Activated naive CD4-positive, alpha-beta T cell treated with anti-CD3 and anti-CD28 coated beads for 36 hours (primary cell): ENCODE measurements at regions not wholly inside any gene's neighbourhood (a gene's known extent, or its start where the extent isn't known, plus 50 kb on each side); places are given as distances from the start of the nearest gene placed in this dataset.
"Not testable (repeated sequence)": the region's sequence is repeated elsewhere in the genome, so short reads cannot be mapped to it uniquely, and the experiment has no call there.

Source experiments
- CTCF ChIA-PET: fragments of 350-600 bp; sonication (Branson Sonifier 250); formaldehyde crosslinking; loops from one replicate; lab custom pipeline; 2021; ENCODE audit warnings: antibody characterized with exemption; lab: Charles Lee
- DNase-seq: peaks from one replicate; pipeline ENCODE4 v3.0.0-alpha.2; 2020
- H3K27ac Mint-ChIP-seq: one replicate; pipeline ENCODE4 v1.8.0; 2021; ENCODE audit warnings: mild to moderate bottlenecking, mixed read lengths
- H3K27me3 Mint-ChIP-seq: one replicate; pipeline ENCODE4 v1.8.0; 2021; ENCODE audit warnings: low read depth, mixed read lengths
- H3K36me3 Mint-ChIP-seq: one replicate; pipeline ENCODE4 v1.8.0; 2021; ENCODE audit warnings: low read depth, mixed read lengths
- H3K4me1 Mint-ChIP-seq: one replicate; pipeline ENCODE4 v1.8.0; 2021; ENCODE audit warnings: low read depth, mixed read lengths
- H3K4me3 Mint-ChIP-seq: one replicate; pipeline ENCODE4 v1.8.0; 2021; ENCODE audit warnings: mild to moderate bottlenecking, moderate library complexity, mixed read lengths
- H3K9me3 Mint-ChIP-seq: one replicate; pipeline ENCODE4 v1.8.0; 2021; ENCODE audit warnings: mixed read lengths
- intact Hi-C: fragments of 100-400 bp; cut with micrococcal nuclease; formaldehyde crosslinking; loops from one replicate; pipeline ENCODE4 v1.15.1; 2023

GRCh38 chr1:224562881-224563280 lies 53.2 kb upstream of the CNIH3 start:
- H3K27ac Mint-ChIP-seq, H3K4me3 Mint-ChIP-seq, H3K4me1 Mint-ChIP-seq, H3K9me3 Mint-ChIP-seq, intact Hi-C loops, CTCF ChIA-PET, DNase-seq, H3K27me3 Mint-ChIP-seq, H3K36me3 Mint-ChIP-seq: not testable (repeated sequence)

- CTCF ChIA-PET = no interaction called here
- intact Hi-C loops = no loop called here
- Mint-ChIP-seq H3K9me3 (no peaks in the 10 kb centered on the region), H3K27me3 (no peaks in the 10 kb centered on the region), H3K4me1 (no peaks in the 10 kb centered on the region), H3K4me3 (no peak overlapping the region), H3K27ac (no peak overlapping the region), H3K36me3 (no peaks in the 10 kb centered on the region)
- DNase-seq = no peak
Measured at GRCh38 chr1:224563666-224564065, 52.5 kb upstream of the CNIH3 start.

GRCh38 chr1:224564454-224565084 lies 51.5 kb upstream of the CNIH3 start:
- no peak overlapping the region for H3K4me3 Mint-ChIP-seq

GRCh38 chr1:224565186-224565585 lies 50.9 kb upstream of the CNIH3 start:
- no peaks in the 10 kb centered on the region for H3K36me3 Mint-ChIP-seq
- no peaks in the 10 kb centered on the region for H3K9me3 Mint-ChIP-seq
- no peak overlapping the region for H3K4me3 Mint-ChIP-seq
- no peaks in the 10 kb centered on the region for H3K27me3 Mint-ChIP-seq
- intact Hi-C loops = no loop called here
- CTCF ChIA-PET = interaction anchor here (0.8 kb wide), 1 partner anchor 286 kb away, joined by 5 read pairs; no protein-coding TSS in a partner anchor
- H3K27ac Mint-ChIP-seq = no peak overlapping the region
- H3K4me1 Mint-ChIP-seq = no peaks in the 10 kb centered on the region
- no peak for DNase-seq

More at GRCh38 chr1:224564454-224565084, 51.5 kb upstream of the CNIH3 start:
- Mint-ChIP-seq H3K36me3 (no peaks in the 10 kb centered on the region), H3K4me1 (no peaks in the 10 kb centered on the region), H3K9me3 (no peaks in the 10 kb centered on the region), H3K27me3 (no peaks in the 10 kb centered on the region), H3K27ac (no peak overlapping the region)
- CTCF ChIA-PET = no interaction called here
- DNase-seq = no peak
- intact Hi-C loops = no loop called here

DNA sequence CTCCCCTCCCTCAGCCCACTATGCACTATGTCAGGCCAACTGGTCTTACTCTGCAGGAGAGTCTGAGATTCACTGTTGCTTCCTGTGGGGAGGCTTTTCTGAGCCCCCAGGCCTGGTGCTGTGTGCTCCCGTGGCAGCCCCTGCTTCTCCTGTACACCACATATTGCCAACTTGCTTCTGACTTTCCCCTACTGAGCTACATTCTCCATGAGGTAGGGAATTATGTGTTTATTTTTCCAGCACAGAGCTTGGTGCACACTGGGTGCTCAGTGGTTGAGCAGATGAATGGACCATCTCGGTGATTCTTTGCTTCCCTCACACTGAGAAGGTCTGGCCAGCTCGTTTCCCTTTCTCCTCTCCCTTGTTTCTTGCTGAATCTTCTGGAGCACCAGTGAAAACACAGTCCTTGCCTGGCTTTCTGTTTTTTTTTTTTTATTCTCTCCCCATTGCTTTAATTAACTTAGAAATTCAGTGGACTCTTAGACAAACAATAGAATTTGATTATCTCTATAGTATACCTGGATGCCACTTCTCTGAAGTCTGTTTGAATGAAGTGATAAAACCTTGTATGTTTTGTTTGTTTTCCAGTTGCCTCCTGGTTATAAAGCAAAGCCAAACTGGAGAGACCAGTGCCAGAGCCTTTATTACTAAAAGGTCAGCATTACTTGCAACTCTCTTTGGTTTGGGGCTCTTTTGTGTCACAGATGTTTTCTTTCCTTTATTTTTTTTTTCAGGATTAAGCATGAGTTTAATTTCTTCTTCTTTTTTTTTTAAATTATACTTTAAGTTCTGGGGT lies 50.3 kb upstream of the CNIH3 start:
- Mint-ChIP-seq H3K9me3 (no peaks in the 10 kb centered on the region), H3K27ac (no peak overlapping the region), H3K27me3 (no peaks in the 10 kb centered on the region), H3K4me3 (no peak overlapping the region), H3K36me3 (no peaks in the 10 kb centered on the region), H3K4me1 (no peaks in the 10 kb centered on the region)
- CTCF ChIA-PET = interaction anchor here (0.8 kb wide), 1 partner anchor 286 kb away, joined by 5 read pairs; no protein-coding TSS in a partner anchor
- no peak for DNase-seq
- intact Hi-C loops = no loop called here
